HG03139 (cell line): ENCODE measurements at regions not wholly inside any gene's neighbourhood (a gene's known extent, or its start where the extent isn't known, plus 50 kb on each side); places are given as distances from the start of the nearest gene placed in this dataset.
"Not testable (repeated sequence)": the region's sequence is repeated elsewhere in the genome, so short reads cannot be mapped to it uniquely, and the experiment has no call there.

Experiments used
- ATAC-seq: cut with Tn5 transposase; IDR thresholded peaks from one replicate; pipeline ENCODE4 v1.9.1; 2021; ENCODE audit not compliant: unreplicated experiment

- ATAC-seq: no peak
Measured at GRCh38 chr19:28314756-28315155, 898.2 kb downstream of the UQCRFS1 start.

DNA sequence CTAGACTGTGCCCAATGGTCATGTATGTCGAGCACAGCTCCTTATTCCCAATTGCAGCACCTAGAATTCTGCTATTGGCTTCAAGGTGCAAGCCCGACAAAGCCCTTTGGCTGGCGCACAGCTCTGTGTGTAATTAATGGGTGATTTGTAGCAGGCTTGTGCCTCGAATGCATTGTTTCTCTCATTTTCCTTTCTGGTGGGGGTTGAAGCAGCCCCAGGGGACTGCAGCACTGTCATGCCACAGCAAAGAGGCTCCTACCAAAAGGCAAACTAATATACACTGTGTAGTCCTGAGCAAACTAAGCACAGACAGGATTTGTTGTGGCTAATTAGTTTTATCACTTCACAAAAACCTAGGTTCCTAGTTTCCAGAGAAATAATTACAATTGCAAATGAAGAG is 898.7 kb downstream of the UQCRFS1 start:
- no peak for ATAC-seq

GRCh38 chr19:28313633-28314032 is 899.3 kb downstream of the UQCRFS1 start:
- no peak for ATAC-seq

DNA sequence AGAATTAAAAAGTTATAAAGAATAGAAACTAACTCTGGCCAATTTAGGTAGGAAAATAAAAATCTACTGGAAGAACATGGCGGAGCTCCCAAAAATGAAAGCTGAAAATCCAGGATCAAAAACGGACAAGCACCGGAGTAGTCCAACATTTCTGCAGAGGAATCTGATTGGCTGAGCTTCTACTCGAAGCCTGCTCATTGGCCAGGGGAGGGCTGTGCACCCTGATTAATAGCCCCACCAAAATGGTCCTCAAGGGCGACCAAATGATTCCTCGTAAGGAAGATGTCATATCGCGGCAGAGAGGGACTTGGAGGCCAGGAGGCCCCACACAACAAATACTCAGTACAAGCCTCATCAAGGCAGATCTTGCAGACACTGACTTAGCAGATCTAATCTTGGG is 900.7 kb downstream of the UQCRFS1 start:
- no peak for ATAC-seq

DNA sequence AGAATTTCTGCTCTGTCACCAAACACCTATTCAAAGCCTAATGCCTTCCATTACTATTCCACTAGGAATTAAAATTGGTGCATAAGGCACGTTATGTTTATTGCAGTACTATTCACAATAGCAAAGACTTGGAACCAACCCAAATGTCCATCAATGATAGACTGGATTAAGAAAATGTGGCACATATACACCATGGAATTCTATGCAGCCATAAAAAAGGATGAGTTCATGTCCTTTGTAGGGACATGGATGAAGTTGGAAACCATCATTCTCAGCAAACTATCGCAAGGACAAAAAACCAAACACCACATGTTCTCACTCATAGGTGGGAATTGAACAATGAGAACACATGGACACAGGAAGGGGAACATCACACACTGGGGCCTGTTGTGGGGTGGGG is 902.1 kb downstream of the UQCRFS1 start:
- not testable (repeated sequence) for ATAC-seq

- no peak for ATAC-seq
Measured at GRCh38 chr19:28309070-28309469, 903.9 kb downstream of the UQCRFS1 start.

GRCh38 chr19:28307963-28308362 is 905.0 kb downstream of the UQCRFS1 start:
- no peak for ATAC-seq

GRCh38 chr19:28307487-28307886 is 905.5 kb downstream of the UQCRFS1 start:
- ATAC-seq: no peak

DNA sequence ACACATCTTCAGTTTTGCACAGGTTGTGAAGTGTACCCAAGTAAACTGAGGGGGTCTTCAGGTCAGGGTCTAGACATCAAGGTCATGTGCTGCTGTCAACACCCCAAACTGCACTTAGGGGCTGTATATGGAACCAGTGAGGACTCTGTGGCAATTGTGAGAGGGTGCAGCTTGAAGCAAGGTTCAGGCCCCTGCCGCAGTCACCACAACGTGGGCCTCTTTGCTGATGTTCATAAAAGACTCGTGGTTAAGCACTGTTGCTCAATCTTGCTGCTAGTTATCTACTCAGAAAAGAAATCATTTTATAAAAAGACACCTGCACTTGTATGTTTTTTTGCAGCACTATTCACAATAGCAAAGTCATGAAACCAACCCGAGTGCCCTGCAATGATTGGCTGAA is 907.4 kb downstream of the UQCRFS1 start:
- ATAC-seq: no peak

- ATAC-seq: no peak
Measured at GRCh38 chr19:28303502-28303901, 909.4 kb downstream of the UQCRFS1 start.

DNA sequence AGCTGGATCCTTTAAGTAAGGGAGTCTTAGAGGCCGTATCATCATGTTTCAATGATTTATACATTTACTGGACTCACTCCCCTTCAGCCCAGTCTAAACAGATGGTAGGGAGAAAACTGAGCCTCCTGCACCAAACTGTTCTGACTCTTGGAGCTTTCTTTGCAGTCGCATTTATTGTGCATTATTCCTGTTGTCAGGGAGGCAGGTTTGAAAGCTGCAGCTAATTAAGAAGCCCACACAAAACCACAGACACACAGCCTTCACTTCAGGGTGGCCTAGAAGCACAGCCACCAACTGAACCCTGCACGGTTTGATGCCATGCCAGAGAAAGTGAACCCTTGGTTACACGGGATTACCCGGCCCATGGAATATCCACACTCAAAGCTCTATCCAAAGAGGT is 911.0 kb downstream of the UQCRFS1 start:
- no peak for ATAC-seq

DNA sequence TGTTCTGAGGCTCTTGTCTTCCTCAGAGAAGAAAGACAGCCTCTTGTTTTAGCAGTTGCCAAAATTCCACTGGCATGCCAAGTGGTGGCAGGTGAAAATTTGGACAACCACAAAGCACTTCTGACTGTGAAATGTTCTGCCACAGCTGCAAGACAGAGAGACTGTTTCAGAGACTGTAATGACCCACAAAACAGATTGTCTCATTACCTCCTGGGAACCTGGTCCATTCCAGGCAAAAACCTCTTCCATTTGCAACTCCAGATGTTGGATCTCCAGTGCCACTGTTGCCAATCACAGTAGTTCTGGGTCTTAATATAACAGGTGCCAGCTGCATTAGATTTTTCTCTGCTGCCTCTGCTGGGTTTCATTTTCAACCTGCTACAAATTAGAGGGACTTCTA is 911.5 kb downstream of the UQCRFS1 start:
- ATAC-seq: no peak

- no peak for ATAC-seq
Measured at GRCh38 chr19:28299649-28300048, 913.3 kb downstream of the UQCRFS1 start.

- ATAC-seq: no peak
Measured at GRCh38 chr19:28297586-28298157, 915.3 kb downstream of the UQCRFS1 start.

GRCh38 chr19:28297036-28297435 is 915.9 kb downstream of the UQCRFS1 start:
- ATAC-seq: no peak

- no peak for ATAC-seq
Measured at GRCh38 chr19:28296506-28296905, 916.4 kb downstream of the UQCRFS1 start.

- ATAC-seq: not testable (repeated sequence)
Measured at GRCh38 chr19:28294975-28295374, 918.0 kb downstream of the UQCRFS1 start.

DNA sequence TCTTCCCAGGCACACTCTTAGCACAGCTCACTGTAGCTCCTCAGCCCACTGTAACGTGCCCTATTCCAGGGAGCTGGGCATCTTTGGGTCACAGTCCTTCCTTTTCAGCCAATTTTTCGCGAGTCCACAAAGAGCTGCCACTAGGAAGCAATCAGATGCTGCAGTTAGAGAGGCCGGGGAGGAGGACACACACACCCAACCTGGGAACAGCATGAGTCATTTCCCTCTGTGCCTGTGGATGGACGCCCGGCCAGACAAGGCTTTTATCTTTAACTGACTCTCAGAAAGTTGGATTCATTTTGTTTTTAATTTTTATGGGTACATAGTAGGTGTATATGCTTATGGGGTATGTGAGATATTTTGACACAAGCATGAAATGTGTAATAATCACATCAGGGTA is 918.6 kb downstream of the UQCRFS1 start:
- no peak for ATAC-seq

GRCh38 chr19:28293685-28294084 is 919.3 kb downstream of the UQCRFS1 start:
- ATAC-seq: no peak

DNA sequence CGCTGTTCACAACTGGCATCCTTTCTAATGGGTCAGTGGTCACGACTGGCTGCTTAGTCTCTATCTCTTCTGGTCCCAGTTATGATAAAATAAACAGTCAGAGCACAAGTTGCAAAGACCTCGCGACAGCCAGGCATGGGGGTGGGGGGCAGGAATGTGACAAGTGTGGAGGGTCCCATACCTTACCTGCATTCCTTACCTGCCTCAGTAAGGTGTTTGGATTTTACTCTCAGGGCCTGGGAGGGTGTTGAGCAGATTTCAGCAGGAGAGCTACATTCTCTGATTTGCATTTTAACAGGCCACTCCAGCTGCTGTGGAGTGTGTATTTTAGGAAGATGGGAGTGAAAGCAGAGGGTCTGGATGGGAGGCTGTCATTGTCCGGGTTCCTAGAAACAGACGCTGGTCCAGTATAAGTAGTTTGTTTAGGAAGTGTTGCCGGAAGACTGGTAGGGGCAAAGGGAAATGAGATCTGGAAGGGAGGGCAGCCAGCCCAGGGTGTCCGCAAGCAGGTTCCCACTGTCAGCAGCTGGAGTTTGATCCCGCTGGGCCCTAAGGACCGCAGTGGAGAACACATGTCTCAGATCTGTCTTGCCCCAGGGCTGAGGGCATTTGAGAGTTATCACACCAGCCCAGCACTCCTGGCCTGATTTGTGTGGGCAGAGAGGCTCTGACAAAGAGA is 920.0 kb downstream of the UQCRFS1 start:
- no peak for ATAC-seq

DNA sequence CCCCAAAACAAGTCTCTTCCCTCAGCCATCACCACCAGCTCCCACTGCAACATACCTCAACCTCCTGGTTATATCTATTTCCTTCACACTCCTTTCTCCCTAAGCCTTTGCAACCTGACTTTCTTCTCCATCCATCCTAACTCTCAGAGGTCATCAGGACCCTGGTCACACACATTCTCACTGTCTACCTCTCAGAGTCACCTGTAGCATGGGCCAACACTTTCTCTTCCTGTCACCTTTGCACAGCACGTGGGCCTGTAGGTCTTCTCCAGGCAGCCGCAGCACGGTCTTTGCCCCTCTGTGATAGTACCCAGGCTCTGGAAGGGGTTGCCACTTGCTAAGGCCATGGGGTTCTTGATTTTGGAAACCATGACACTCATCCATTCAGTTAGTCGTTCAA is 921.1 kb downstream of the UQCRFS1 start:
- no peak for ATAC-seq

DNA sequence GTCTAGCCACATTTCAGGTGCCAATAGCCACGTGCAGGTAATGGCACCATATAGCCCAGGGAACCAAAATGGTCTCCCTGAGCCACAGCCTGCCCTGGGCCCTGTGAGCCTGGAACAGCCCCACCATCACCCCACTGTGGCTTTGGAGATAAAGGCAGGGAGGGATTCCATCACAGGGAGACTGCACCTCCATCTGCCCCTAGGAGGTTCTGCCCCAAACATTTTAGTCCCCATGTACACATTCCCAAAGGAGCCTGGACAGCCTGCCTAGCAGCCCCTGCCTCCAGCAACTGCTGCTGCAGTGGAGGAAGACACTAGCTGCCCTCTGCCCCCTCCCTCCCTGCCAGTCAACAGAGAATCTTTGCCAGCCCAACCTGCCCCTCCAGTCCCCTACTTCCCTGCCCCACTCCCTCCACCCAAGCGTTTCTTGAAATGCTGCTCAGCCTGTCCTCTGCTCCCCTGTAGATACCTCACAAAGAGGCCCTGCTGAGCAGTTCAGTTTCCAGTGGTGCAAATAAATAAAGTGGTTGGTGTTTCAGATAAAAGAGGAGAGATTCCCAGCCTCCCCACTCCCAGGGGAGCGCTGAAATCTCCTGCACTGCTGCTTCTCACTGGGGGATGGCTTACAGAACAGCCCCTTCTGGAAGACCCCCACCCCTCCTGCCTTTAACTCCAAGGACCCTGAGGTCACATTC is 921.8 kb downstream of the UQCRFS1 start:
- ATAC-seq: no peak
